GM23338 (cell line): ENCODE measurements at regions not wholly inside any gene's neighbourhood (a gene's known extent, or its start where the extent isn't known, plus 50 kb on each side); places are given as distances from the start of the nearest gene placed in this dataset.

Experiments used
- ATAC-seq: fragments of 200-7000 bp; cut with Tn5 transposase; 3 replicates; pipeline ENCODE4 v1.9.1; 2020
- DNase-seq: peaks from one replicate; pipeline ENCODE4 v3.0.0-alpha.2; 2015; ENCODE audit warnings: low spot score
- H2AFZ ChIP-seq: fragments of 200-600 bp; sonication (generic); 2 replicates; pipeline ENCODE4 v1.8.0; 2016; ENCODE audit warnings: antibody characterized with exemption, mild to moderate bottlenecking, moderate library complexity
- H3F3A ChIP-seq: fragments of 200-600 bp; sonication (generic); replicated peaks from 2 replicates; pipeline ENCODE4 v1.8.0; 2017; ENCODE audit warnings: antibody characterized with exemption, mixed run types, low read depth
- H3K27ac ChIP-seq: fragments of 200-600 bp; sonication (generic); 2 replicates; pipeline ENCODE4 v1.6.1; 2016; ENCODE audit warnings: low read depth
- H3K27me3 ChIP-seq: fragments of 200-600 bp; sonication (generic); 2 replicates; pipeline ENCODE4 v1.8.0; 2016; ENCODE audit warnings: mild to moderate bottlenecking, mixed run types, moderate library complexity; ENCODE audit not compliant: insufficient read depth
- H3K36me3 ChIP-seq: fragments of 200-600 bp; sonication (generic); 2 replicates; pipeline ENCODE4 v1.8.0; 2016; ENCODE audit warnings: mild to moderate bottlenecking; ENCODE audit not compliant: insufficient read depth
- H3K4me1 ChIP-seq: fragments of 200-600 bp; sonication (generic); 2 replicates; pipeline ENCODE4 v1.8.0; 2016; ENCODE audit warnings: mild to moderate bottlenecking, moderate library complexity; ENCODE audit not compliant: insufficient read depth
- H3K4me2 ChIP-seq: fragments of 200-600 bp; sonication (generic); 2 replicates; pipeline ENCODE4 v1.7.1; 2017; ENCODE audit warnings: mixed run types
- H3K4me3 ChIP-seq: fragments of 200-600 bp; sonication (generic); 2 replicates; pipeline ENCODE4 v1.6.1; 2016; ENCODE audit warnings: mixed run types
- H3K79me2 ChIP-seq: fragments of 200-600 bp; sonication (generic); replicated peaks from 2 replicates; pipeline ENCODE4 v1.8.0; 2017; ENCODE audit warnings: mild to moderate bottlenecking; ENCODE audit not compliant: insufficient read depth
- H3K9me2 ChIP-seq: fragments of 200-600 bp; sonication (generic); 2 replicates; pipeline ENCODE4 v1.8.0; 2017; ENCODE audit not compliant: insufficient read depth
- H4K20me1 ChIP-seq: fragments of 200-600 bp; sonication (generic); replicated peaks from 2 replicates; pipeline ENCODE4 v1.8.0; 2017; ENCODE audit warnings: mild to moderate bottlenecking; ENCODE audit not compliant: insufficient read depth
- H3K27ac Mint-ChIP-seq: 2 replicates; pipeline ENCODE4 v1.8.0; 2020; ENCODE audit warnings: inconsistent platforms, mild to moderate bottlenecking, moderate library complexity, mixed read lengths
- H3K27me3 Mint-ChIP-seq: 3 replicates; pipeline ENCODE4 v1.8.0; 2022; ENCODE audit warnings: low read depth, mild to moderate bottlenecking, moderate library complexity, mixed read lengths, inconsistent platforms; ENCODE audit not compliant: insufficient read depth, poor library complexity
- H3K36me3 Mint-ChIP-seq: 3 replicates; pipeline ENCODE4 v1.8.0; 2021; ENCODE audit warnings: low read depth, mild to moderate bottlenecking, inconsistent platforms, moderate library complexity, mixed read lengths
- H3K4me1 Mint-ChIP-seq: 3 replicates; pipeline ENCODE4 v1.8.0; 2020; ENCODE audit warnings: mild to moderate bottlenecking, inconsistent platforms, mixed read lengths
- H3K4me3 Mint-ChIP-seq: 3 replicates; pipeline ENCODE4 v1.8.0; 2021; ENCODE audit warnings: moderate library complexity, mild to moderate bottlenecking, inconsistent platforms, mixed read lengths
- H3K9me3 Mint-ChIP-seq: 3 replicates; pipeline ENCODE4 v1.8.0; 2020; ENCODE audit warnings: moderate library complexity, mild to moderate bottlenecking, inconsistent platforms, mixed read lengths
- EZH2phosphoT487 ChIP-seq: fragments of 200-600 bp; sonication (generic); IDR thresholded peaks from one replicate; pipeline ENCODE4 v1.8.1; 2018; ENCODE audit warnings: antibody characterized with exemption; ENCODE audit not compliant: unreplicated experiment
- JUNB ChIP-seq: IDR thresholded peaks from one replicate; pipeline ENCODE4 v1.6.1; 2016; ENCODE audit warnings: antibody characterized with exemption; ENCODE audit not compliant: unreplicated experiment
- STAT1 ChIP-seq: IDR thresholded peaks from one replicate; pipeline ENCODE4 v1.6.1; 2016; ENCODE audit warnings: antibody characterized with exemption; ENCODE audit not compliant: unreplicated experiment
- ZNF462 ChIP-seq: fragments of 250-450 bp; sonication (Bioruptor Pico); IDR thresholded peaks from 2 replicates; pipeline ENCODE4 v1.5.0; 2020; ENCODE audit warnings: mild to moderate bottlenecking, moderate library complexity
- TF ChIP-seq, protein P1 (sequence below), 2 experiments: fragments of 200-600 bp in 1 of 2; sonication (generic) in 1 of 2; conservative IDR thresholded peaks; 2 replicates each; pipeline versions ENCODE4 v1.5.1 to v1.6.1; 2016 to 2017; ENCODE audit warnings: antibody characterized with exemption in 2 of 2, low read depth in 2 of 2, mild to moderate bottlenecking in 2 of 2, moderate library complexity in 1 of 2
- TF ChIP-seq, protein P2 (sequence below): IDR thresholded peaks from one replicate; pipeline ENCODE4 v1.6.1; 2018; ENCODE audit warnings: antibody characterized with exemption; ENCODE audit not compliant: unreplicated experiment

DNA sequence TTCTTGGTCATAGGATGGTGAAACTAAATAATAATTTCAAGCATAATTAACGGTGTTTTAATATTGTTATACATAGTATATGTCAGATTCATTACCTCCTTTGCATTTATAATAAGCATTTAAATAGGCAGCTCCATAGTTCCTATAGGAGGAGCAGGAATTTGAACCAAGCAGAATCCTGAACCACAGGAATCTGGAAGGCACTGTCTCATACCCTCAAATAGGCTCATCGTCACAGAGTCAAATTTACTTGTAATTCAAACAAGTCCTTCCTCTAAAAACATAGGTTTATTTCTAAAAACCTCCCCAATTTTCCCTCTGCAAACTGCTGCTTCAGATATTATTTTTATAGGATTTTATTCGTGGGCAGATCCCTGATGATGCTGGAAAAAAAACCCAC is 376.3 kb upstream of the ARHGEF26 start (continued):
- TF ChIP-seq, protein P1, sequence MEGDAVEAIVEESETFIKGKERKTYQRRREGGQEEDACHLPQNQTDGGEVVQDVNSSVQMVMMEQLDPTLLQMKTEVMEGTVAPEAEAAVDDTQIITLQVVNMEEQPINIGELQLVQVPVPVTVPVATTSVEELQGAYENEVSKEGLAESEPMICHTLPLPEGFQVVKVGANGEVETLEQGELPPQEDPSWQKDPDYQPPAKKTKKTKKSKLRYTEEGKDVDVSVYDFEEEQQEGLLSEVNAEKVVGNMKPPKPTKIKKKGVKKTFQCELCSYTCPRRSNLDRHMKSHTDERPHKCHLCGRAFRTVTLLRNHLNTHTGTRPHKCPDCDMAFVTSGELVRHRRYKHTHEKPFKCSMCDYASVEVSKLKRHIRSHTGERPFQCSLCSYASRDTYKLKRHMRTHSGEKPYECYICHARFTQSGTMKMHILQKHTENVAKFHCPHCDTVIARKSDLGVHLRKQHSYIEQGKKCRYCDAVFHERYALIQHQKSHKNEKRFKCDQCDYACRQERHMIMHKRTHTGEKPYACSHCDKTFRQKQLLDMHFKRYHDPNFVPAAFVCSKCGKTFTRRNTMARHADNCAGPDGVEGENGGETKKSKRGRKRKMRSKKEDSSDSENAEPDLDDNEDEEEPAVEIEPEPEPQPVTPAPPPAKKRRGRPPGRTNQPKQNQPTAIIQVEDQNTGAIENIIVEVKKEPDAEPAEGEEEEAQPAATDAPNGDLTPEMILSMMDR (conservative IDR thresholded peaks at IDR 0.05; ENCODE audit: low read depth in 2 of 2), result no peak
- no peak for TF ChIP-seq ZNF462 (CRISPR knock-in tag)
- TF ChIP-seq JUNB, result no peak
- TF ChIP-seq STAT1, result no peak

GRCh38 chr3:153746211-153746610 is 375.0 kb upstream of the ARHGEF26 start:
- no peaks in the 10 kb centered on the region for H3K79me2 ChIP-seq
- no peaks in the 10 kb centered on the region for H3K9me2 ChIP-seq
- no peaks in the 10 kb centered on the region for H3K36me3 ChIP-seq
- peaks cover 22% of the 10 kb centered on the region for H3K4me1 ChIP-seq
- no peaks in the 10 kb centered on the region for H3F3A ChIP-seq
- no peaks in the 10 kb centered on the region for H3K27me3 ChIP-seq
- no peak overlapping the region for H3K27ac ChIP-seq
- no peaks in the 10 kb centered on the region for H4K20me1 ChIP-seq
- no peak for TF ChIP-seq JUNB
- no peak for TF ChIP-seq EZH2phosphoT487
- TF ChIP-seq, protein P2, sequence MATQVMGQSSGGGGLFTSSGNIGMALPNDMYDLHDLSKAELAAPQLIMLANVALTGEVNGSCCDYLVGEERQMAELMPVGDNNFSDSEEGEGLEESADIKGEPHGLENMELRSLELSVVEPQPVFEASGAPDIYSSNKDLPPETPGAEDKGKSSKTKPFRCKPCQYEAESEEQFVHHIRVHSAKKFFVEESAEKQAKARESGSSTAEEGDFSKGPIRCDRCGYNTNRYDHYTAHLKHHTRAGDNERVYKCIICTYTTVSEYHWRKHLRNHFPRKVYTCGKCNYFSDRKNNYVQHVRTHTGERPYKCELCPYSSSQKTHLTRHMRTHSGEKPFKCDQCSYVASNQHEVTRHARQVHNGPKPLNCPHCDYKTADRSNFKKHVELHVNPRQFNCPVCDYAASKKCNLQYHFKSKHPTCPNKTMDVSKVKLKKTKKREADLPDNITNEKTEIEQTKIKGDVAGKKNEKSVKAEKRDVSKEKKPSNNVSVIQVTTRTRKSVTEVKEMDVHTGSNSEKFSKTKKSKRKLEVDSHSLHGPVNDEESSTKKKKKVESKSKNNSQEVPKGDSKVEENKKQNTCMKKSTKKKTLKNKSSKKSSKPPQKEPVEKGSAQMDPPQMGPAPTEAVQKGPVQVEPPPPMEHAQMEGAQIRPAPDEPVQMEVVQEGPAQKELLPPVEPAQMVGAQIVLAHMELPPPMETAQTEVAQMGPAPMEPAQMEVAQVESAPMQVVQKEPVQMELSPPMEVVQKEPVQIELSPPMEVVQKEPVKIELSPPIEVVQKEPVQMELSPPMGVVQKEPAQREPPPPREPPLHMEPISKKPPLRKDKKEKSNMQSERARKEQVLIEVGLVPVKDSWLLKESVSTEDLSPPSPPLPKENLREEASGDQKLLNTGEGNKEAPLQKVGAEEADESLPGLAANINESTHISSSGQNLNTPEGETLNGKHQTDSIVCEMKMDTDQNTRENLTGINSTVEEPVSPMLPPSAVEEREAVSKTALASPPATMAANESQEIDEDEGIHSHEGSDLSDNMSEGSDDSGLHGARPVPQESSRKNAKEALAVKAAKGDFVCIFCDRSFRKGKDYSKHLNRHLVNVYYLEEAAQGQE, result no peak
- Mint-ChIP-seq H3K27me3 (peaks cover 2% of the 10 kb centered on the region), H3K4me1 (peaks cover 13% of the 10 kb centered on the region; the same call in 2 of the 3 replicates), H3K36me3 (no peaks in the 10 kb centered on the region), H3K9me3 (no peaks in the 10 kb centered on the region), H3K27ac (peak overlapping the region; percentile 15; the same call in 1 of the 2 replicates), H3K4me3 (no peak overlapping the region)
- no peak overlapping the region for H2AFZ ChIP-seq
- DNase-seq (no peak), ATAC-seq (no peak)
- no peak overlapping the region for H3K4me3 ChIP-seq
- H3K4me2 ChIP-seq, result no peak overlapping the region
